ENCODE measurements at regions not wholly inside any gene's neighbourhood (a gene's known extent, or its start where the extent isn't known, plus 50 kb on each side); places are given as distances from the start of the nearest gene placed in this dataset.

- FAIRE-seq, result no peak
Observed at GRCh38 chr2:118264232-118264990, 176.1 kb downstream of the INSIG2 start.

DNA sequence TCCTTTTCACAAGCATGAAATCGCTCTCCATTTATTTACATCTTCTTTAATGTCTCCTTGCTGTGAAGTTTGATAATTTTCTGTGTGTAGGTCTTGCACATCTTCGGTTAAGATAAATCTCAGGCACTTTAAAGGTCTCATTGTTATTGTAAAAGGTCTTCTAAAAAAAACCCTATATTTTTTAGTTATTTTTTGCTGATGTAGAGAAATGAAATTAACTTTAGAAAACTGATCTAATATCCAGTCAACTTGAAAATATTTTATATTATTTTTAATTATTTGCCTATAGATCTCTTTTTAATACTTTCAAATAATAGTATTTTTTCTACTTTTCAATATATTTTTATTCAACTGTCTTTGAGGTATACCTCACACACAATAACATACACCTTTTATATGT is 169.4 kb downstream of the INSIG2 start:
- FAIRE-seq, result no peak

DNA sequence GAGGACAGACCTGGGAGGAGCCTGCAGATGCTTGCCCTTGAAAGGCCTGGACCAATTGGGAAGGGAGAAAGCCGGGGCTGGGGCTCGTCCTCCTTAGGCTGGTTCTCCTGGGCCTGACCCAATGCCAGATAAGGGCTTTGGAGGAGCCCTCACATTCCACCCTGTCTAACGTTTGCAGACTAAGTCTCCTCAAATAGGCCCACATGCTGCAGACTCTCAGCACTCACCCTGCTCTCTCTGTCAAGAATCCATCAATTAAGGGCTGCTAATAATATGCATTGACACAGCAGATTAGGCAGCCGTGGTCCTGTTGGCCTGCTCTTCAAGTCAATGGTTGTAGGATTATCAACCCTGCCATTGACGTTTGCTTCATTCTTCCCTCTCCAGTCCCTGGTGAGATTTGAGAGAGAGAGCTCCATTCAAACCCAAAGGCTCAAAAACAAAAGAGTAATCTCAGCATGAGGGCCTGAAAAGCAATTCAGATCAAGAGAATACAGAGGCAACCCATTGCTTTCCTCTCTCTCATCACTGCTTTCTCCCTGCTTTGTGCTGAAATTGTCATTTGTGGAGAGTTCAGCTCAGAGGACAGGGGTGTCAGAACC is 167.6 kb downstream of the INSIG2 start:
- no peak for FAIRE-seq

DNA sequence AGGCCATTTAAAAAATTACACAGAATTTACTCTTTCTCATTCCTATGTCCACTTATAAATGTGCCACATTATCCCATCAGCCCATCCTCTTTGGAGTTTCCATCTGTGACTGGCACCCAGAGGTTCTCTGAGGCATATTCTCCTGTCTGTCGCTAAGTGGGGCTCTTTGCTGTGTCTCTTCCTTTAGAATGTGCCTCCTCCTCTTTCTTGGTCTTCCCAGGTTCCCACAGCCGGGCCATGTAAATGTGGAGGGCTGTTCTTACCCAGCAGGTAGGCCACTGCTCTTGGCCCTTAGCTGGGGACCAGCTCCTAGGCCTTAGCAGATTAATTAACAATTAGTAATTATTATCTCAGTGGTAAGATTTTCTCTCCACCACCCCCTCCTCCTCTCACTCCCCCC is 167.0 kb downstream of the INSIG2 start:
- no peak for FAIRE-seq

- FAIRE-seq, result no peak
Observed at GRCh38 chr2:118254116-118254515, 165.8 kb downstream of the INSIG2 start.

- no peak for FAIRE-seq
Observed at GRCh38 chr2:118251427-118251826, 163.2 kb downstream of the INSIG2 start.

DNA sequence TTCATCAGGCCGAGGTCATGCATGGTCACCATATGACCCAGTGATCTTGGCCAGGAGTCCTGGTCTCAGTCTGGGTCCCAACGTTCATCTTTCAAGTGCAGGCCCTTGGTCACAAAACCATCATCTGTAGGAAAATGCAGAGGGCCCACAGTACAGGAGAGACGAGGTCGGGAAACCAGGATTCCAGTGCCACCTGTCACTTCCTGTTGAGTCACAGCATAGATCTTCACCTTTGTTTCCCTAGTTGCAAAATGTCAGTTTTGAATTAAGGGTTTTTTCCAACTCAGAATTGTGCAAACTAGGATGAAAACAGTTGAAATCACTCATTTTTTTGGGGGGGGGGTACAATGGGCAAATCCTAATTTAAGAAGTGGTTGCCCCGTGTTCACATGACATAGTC is 162.2 kb downstream of the INSIG2 start:
- FAIRE-seq, result no peak

- no peak for FAIRE-seq
Observed at GRCh38 chr2:118250001-118250400, 161.7 kb downstream of the INSIG2 start.

DNA sequence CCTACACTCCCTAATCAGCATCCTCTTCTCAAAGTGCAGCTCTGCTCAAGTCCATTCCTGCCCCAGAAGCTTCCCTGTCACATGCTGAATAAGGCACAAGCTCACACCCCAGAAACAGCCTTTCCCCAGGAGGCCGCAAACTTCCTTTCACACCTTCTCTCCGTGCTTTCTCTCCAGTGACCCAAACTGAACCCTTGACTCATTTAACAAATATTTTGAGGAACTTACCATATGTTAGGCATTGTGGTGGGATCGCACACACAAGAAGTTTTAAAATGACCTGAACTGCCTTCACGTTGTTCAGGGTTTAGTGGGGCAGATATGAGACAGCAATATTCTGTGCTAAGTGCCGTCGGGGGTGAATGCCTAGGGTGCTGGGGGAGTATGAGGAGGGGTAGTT is 161.3 kb downstream of the INSIG2 start:
- no peak for FAIRE-seq

DNA sequence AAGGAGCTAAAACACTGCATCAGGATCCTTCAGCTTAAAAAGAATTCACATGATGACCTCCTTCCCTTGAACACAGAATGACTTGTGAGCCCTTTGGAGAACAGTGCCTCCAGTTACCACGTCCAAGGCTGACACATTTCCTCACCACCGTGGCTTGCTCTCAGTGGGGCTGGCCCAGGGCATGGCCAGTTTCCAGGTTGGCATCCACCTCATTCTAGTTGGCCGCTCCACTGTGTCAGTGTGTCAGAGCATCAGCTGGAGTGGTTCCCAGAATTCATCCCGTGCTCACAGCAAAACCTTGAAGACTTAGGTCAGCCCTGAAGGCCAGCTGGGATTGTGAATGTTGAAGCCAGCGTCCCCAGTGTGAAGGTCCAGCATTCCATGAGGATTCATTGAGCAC is 158.5 kb downstream of the INSIG2 start:
- FAIRE-seq, result no peak

DNA sequence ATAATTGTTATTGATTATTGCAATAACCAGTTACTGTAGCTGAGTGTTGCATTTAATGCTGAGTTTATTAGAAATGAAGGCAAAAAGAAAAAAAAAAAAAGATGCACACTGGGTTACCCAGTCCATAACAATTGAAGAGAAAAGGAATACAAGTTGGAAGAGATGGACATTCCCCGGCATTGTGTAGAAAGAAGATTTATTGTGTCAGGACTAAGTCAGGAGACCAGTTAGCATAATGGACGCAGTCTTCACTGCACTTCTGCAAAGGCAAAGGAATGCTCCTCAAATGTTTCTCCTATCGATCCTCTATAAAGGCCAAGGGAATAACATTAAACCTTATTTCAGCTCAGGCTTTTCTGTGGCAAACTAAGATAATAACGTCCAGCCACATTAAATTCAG is 157.8 kb downstream of the INSIG2 start:
- no peak for FAIRE-seq

GRCh38 chr2:118244686-118245085 is 156.4 kb downstream of the INSIG2 start:
- no peak for FAIRE-seq

DNA sequence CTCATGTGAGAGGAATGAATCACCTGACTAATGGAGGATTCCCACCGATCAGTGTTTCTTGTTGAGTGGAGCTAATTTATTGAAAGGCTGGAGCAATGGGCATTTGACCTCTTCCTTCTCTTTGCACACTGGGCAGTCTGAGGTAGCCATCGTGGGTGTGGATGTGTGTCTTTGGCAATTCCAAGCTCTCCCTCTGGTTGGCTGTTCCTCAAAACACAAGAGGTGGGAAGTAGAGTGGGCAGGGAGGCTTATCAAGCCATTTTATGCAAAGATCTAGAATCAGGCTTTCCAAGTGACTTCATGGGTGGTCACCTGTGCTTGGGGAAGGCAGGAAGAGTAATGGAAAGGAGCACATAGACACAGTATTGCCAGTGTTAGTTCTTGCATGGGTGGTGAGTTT is 154.8 kb downstream of the INSIG2 start:
- FAIRE-seq, result no peak

DNA sequence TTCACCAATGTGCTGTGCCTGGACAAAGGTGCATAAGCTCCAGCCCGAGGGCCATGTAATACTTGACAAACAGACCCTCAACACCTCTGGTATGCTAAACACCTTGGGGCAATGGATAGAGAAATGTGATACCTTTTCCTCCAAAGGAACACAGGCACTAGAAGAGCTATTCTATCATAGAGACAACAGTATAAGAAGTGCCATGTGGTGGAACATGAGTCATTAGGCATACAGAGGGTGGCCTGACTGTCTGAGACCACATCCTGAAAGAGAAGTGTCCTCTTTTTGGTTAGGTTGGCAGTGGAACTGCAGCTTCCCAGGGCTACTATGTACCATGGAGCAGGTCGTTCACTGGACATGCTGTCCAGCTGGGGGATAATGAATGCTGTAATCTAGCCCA is 153.9 kb downstream of the INSIG2 start:
- no peak for FAIRE-seq

GRCh38 chr2:118241128-118241527 is 152.9 kb downstream of the INSIG2 start:
- FAIRE-seq, result no peak

- no peak for FAIRE-seq
Observed at GRCh38 chr2:118240276-118240675, 152.0 kb downstream of the INSIG2 start.

DNA sequence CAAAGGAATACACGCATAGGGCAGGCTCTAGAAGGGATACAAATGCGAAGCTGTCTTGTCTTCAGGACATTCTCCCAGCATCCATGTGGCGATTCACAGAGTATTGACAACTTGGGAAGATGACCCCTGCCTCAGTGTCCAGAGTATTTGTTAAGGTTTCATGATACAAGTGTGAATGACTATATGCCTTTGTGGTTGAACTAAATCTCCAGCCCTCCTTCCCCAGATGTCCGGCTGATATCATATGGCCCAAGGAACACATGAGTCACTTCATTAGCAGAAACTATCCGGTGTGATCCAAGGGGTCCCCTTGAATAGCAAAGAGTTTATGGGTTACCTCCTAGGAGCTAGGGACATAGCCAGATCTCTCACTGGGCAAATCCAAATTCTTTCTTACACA is 151.0 kb downstream of the INSIG2 start:
- FAIRE-seq, result no peak

DNA sequence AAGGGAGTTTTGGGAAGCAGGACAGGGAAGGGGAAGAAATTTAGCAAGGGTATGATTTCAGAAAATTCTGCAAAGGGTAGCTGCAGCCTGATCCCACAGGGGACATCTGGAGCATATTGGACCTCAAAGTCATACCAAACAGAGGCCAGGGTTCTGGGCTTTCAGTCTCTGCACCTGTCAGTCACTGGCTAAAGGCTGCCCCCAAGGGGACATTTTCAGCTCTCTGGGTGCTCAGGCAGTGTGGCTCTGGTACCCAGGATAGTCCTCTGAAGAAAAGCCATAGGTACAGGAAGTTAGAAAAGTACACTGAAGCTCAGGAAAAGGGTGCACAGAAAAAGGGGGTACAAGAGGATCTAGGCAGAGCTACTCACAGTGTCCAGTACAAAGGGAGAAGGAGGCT is 149.2 kb downstream of the INSIG2 start:
- no peak for FAIRE-seq

DNA sequence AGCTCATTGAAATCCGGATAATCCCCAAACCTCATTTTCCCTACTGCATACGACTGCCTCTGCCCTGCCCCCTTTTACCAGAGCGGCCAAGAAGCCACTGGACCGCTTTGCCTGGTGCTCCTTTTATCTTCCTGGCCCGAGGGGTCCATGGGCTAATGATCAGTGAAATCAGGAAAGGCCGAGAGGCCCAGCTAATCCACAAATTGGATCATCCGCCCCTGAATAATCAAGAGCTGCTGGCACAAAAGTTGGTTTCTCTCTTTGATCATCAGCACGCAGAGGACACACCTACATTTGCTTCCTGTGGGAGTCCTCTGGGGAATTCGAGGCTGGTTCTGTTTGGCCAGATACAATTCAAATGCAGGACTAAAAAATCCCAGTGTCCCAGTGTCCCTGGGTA is 144.5 kb downstream of the INSIG2 start:
- no peak for FAIRE-seq

DNA sequence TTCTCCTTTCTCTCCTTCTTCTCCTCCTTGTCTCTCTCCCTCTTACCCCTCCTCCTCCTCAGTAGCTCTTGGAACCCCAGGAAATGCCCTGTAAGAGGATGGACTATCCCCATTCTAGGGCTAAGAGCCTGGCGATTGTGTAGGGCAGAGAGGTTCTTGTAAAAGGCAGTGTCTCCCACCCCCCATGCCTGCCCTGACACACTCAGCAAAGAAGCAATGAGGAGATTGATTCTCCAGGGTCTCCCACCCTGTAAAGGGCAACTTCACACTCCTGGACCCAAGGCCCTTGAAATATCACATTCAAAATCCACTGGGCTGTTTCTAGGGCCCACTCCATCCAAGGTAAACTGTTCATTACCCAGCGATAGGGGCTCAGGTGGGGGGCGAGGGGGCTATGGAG is 144.1 kb downstream of the INSIG2 start:
- FAIRE-seq, result no peak

- FAIRE-seq, result no peak
Observed at GRCh38 chr2:118231759-118232158, 143.5 kb downstream of the INSIG2 start.

- no peak for FAIRE-seq
Observed at GRCh38 chr2:118227698-118228508, 139.6 kb downstream of the INSIG2 start.

GRCh38 chr2:118225666-118226065 is 137.4 kb downstream of the INSIG2 start:
- no peak for FAIRE-seq

DNA sequence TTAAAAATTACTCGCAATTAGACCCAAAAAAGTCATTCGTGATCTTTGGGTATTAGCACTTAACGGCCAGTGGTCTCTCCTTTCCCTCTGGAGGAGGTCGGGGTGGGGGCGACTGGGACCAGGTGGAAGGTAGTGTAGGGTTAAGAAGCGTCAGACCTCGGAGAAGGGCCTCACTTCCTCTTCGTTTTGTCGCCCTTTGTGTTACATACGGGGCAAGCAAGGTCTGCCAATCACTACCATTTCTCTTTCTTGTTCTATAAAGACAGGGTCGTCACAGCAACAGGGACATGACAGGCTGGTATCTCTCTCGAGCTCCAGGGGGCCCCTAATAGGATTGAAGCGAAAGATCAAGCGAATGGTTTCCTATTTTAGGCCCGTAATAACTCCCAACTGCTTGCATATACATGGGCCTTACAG is 136.6 kb downstream of the INSIG2 start:
- no peak for FAIRE-seq

All from islet of Langerhans (tissue), 1 donor.